ENCODE measurements at regions not wholly inside any gene's neighbourhood (a gene's known extent, or its start where the extent isn't known, plus 50 kb on each side); places are given as distances from the start of the nearest gene placed in this dataset.

GRCh38 chr7:98472521-98472954, 71.6 kb upstream of the BAIAP2L1 start:
- no peak overlapping the region for H2AFZ ChIP-seq (ENCODE audit: low read depth, low read length)

DNA sequence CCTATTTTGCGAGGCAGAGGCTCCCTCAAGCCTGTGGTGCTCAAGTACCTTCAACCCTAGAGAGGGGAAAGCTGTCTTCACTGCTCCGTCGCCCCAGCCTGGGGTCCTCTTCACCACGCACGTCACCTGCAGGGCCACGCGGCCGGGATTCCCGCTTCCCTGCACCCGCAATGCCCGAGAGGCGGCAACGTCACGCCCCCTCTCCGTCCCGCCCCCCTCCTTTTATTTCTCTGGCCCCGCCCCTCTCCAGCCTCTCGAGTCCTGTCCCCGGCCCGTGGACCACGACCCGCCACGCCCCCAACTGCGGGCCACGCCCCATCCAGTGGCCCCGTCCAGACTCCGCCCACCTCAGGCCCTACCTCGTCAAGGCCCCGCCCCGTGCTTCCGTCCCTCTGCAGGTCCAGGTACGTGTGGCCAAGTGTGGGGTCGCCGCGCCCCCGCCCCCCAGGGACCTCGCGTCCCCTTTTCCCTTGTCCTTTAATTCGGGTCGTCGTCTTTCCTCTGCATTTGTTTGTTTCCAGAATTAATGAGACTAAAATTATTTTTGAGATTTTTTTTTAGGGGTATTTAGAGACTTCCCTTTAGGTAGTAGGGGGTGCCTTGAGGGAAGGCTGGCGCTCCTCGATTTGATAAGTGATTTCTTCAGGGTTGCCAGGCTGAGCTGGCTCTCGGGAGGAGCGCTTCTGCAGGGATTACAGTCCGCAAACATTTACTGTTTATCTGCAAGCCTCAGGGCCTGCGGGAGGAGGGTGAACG, 69.8 kb upstream of the BAIAP2L1 start:
- no peak overlapping the region for H2AFZ ChIP-seq (ENCODE audit: low read depth, low read length)
- no peaks in the 10 kb centered on the region for H3K9me3 ChIP-seq (ENCODE audit: low read length)
- no peak for TF ChIP-seq SMC3 (conservative IDR thresholded peaks at IDR 0.05; ENCODE audit: poor library complexity)

More at GRCh38 chr7:98472521-98472954, 71.6 kb upstream of the BAIAP2L1 start:
- Histone ChIP-seq H3F3A (ENCODE audit: insufficient read depth, low read length, poor library complexity, severe bottlenecking) (no peaks in the 10 kb centered on the region), H3K79me2 (replicated peaks; ENCODE audit: insufficient read depth, low read length) (no peaks in the 10 kb centered on the region), H3K4me2 (ENCODE audit: low read length) (no peak overlapping the region), H3K36me3 (ENCODE audit: insufficient read depth, low read length) (no peaks in the 10 kb centered on the region), H3K27me3 (ENCODE audit: insufficient read depth, low read depth, low read length) (no peaks in the 10 kb centered on the region), H3K27ac (ENCODE audit: low read length) (no peak overlapping the region), H3K4me3 (ENCODE audit: low read length) (no peak overlapping the region), H3K9me3 (ENCODE audit: low read length) (no peaks in the 10 kb centered on the region), H3K9ac (ENCODE audit: low read length) (no peak overlapping the region), H3K9me2 (ENCODE audit: insufficient read depth, low read length) (no peaks in the 10 kb centered on the region), H4K20me1 (ENCODE audit: insufficient read depth) (no peaks in the 10 kb centered on the region)
- no peak for TF ChIP-seq EP300 (conservative IDR thresholded peaks at IDR 0.05; ENCODE audit: poor library complexity, severe bottlenecking)
- no peak for TF ChIP-seq RAD21 (conservative IDR thresholded peaks at IDR 0.05)
- TF ChIP-seq CTCF (IDR thresholded peaks at IDR 0.05; ENCODE audit: poor library complexity, severe bottlenecking): no peak
- TF ChIP-seq POLR2AphosphoS5 (IDR thresholded peaks at IDR 0.05): no peak
- no peak for TF ChIP-seq MXI1 (conservative IDR thresholded peaks at IDR 0.05; ENCODE audit: poor library complexity, severe bottlenecking)
- no peak for TF ChIP-seq EZH2 (IDR thresholded peaks at IDR 0.05; ENCODE audit: borderline replicate concordance, insufficient read depth, low read length, poor library complexity, severe bottlenecking)
- TF ChIP-seq TAF1 (IDR thresholded peaks at IDR 0.05; ENCODE audit: low read depth): no peak

DNA sequence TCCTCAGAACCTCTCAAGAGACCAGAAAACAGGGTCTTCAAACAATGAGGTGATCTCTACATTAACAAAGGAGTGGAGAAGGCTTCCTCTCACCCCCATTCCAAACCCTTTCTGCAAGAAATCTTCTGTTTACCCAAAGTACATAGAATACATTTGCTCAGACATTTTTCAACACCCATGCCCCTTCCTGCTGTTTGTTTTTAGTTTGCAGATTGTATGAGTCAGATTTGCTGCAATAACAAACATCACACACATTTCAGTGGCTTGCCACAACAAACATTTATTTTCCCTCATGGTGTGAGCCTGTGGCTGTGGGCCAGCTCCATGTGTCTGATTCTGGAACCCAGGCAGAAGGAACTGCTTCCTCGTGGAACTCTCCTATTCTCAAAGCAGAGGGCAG, 68.2 kb upstream of the BAIAP2L1 start:
- Histone ChIP-seq H3K27me3 (ENCODE audit: insufficient read depth, low read depth, low read length) (no peaks in the 10 kb centered on the region), H3F3A (ENCODE audit: insufficient read depth, low read length, poor library complexity, severe bottlenecking) (no peaks in the 10 kb centered on the region), H3K4me2 (ENCODE audit: low read length) (no peak overlapping the region), H3K9ac (ENCODE audit: low read length) (no peak overlapping the region), H3K27ac (ENCODE audit: low read length) (no peak overlapping the region), H3K9me3 (ENCODE audit: low read length) (no peaks in the 10 kb centered on the region), H3K4me3 (ENCODE audit: low read length) (no peak overlapping the region), H3K79me2 (replicated peaks; ENCODE audit: insufficient read depth, low read length) (no peaks in the 10 kb centered on the region), H3K36me3 (ENCODE audit: insufficient read depth, low read length) (no peaks in the 10 kb centered on the region), H2AFZ (ENCODE audit: low read depth, low read length) (no peak overlapping the region), H4K20me1 (ENCODE audit: insufficient read depth) (no peaks in the 10 kb centered on the region), H3K9me2 (ENCODE audit: insufficient read depth, low read length) (no peaks in the 10 kb centered on the region)
- no peak for TF ChIP-seq EP300 (conservative IDR thresholded peaks at IDR 0.05; ENCODE audit: poor library complexity, severe bottlenecking)
- no peak for TF ChIP-seq TAF1 (IDR thresholded peaks at IDR 0.05; ENCODE audit: low read depth)
- no peak for TF ChIP-seq RAD21 (conservative IDR thresholded peaks at IDR 0.05)
- TF ChIP-seq SMC3 (conservative IDR thresholded peaks at IDR 0.05; ENCODE audit: poor library complexity): no peak

More for the DNA sequence above, 69.8 kb upstream of the BAIAP2L1 start:
- Histone ChIP-seq H4K20me1 (ENCODE audit: insufficient read depth) (no peaks in the 10 kb centered on the region), H3K27me3 (ENCODE audit: insufficient read depth, low read depth, low read length) (no peaks in the 10 kb centered on the region), H3K4me2 (ENCODE audit: low read length) (no peak overlapping the region), H3K9ac (ENCODE audit: low read length) (no peak overlapping the region), H3K79me2 (replicated peaks; ENCODE audit: insufficient read depth, low read length) (no peaks in the 10 kb centered on the region), H3K4me3 (ENCODE audit: low read length) (peak overlapping the region; percentile 45), H3K9me2 (ENCODE audit: insufficient read depth, low read length) (no peaks in the 10 kb centered on the region), H3K36me3 (ENCODE audit: insufficient read depth, low read length) (no peaks in the 10 kb centered on the region), H3K27ac (ENCODE audit: low read length) (no peak overlapping the region), H3F3A (ENCODE audit: insufficient read depth, low read length, poor library complexity, severe bottlenecking) (no peaks in the 10 kb centered on the region)
